GM18907 (cell line): ENCODE measurements at regions not wholly inside any gene's neighbourhood (a gene's known extent, or its start where the extent isn't known, plus 50 kb on each side); places are given as distances from the start of the nearest gene placed in this dataset.

Source experiments
- ATAC-seq: cut with Tn5 transposase; IDR thresholded peaks from one replicate; pipeline ENCODE4 v1.9.1; 2021; ENCODE audit warnings: mild to moderate bottlenecking, moderate library complexity; ENCODE audit not compliant: unreplicated experiment

GRCh38 chr20:48259456-48259855, 474.2 kb upstream of the SULF2 start:
- ATAC-seq: no peak

- no peak for ATAC-seq
Observed at GRCh38 chr20:48257833-48258232, 472.6 kb upstream of the SULF2 start.

GRCh38 chr20:48247961-48248360, 462.7 kb upstream of the SULF2 start:
- no peak for ATAC-seq

GRCh38 chr20:48246061-48246790, 460.9 kb upstream of the SULF2 start:
- no peak for ATAC-seq

- no peak for ATAC-seq
Observed at GRCh38 chr20:48242623-48243022, 457.3 kb upstream of the SULF2 start.

GRCh38 chr20:48241482-48241881, 456.2 kb upstream of the SULF2 start:
- no peak for ATAC-seq

GRCh38 chr20:48238781-48239180, 453.5 kb upstream of the SULF2 start:
- no peak for ATAC-seq

GRCh38 chr20:48238326-48238725, 453.0 kb upstream of the SULF2 start:
- ATAC-seq: no peak

GRCh38 chr20:48236000-48236970, 451.0 kb upstream of the SULF2 start:
- no peak for ATAC-seq

GRCh38 chr20:48234951-48235350, 449.7 kb upstream of the SULF2 start:
- ATAC-seq: no peak

GRCh38 chr20:48231253-48231930, 446.1 kb upstream of the SULF2 start:
- ATAC-seq: no peak

GRCh38 chr20:48230216-48230615, 444.9 kb upstream of the SULF2 start:
- ATAC-seq: no peak

- ATAC-seq: no peak
Observed at GRCh38 chr20:48227381-48227780, 442.1 kb upstream of the SULF2 start.

- no peak for ATAC-seq
Observed at GRCh38 chr20:48226642-48227041, 441.4 kb upstream of the SULF2 start.

GRCh38 chr20:48224533-48225050, 439.3 kb upstream of the SULF2 start:
- ATAC-seq: no peak

- no peak for ATAC-seq
Observed at GRCh38 chr20:48223715-48224114, 438.4 kb upstream of the SULF2 start.

GRCh38 chr20:48222595-48223180, 437.4 kb upstream of the SULF2 start:
- ATAC-seq: no peak

- ATAC-seq: no peak
Observed at GRCh38 chr20:48220033-48220633, 434.9 kb upstream of the SULF2 start.

- ATAC-seq: no peak
Observed at GRCh38 chr20:48219306-48219705, 434.0 kb upstream of the SULF2 start.

- ATAC-seq: no peak
Observed at GRCh38 chr20:48217190-48217589, 431.9 kb upstream of the SULF2 start.
